HCEC 1CT (cell line): ENCODE measurements at regions not wholly inside any gene's neighbourhood (a gene's known extent, or its start where the extent isn't known, plus 50 kb on each side); places are given as distances from the start of the nearest gene placed in this dataset.
"Not testable (repeated sequence)": the region's sequence is repeated elsewhere in the genome, so short reads cannot be mapped to it uniquely, and the experiment has no call there.

Source experiments
- DNase-seq: peaks from one replicate; pipeline ENCODE4 v3.0.0-alpha.2; 2017

GRCh38 chr10:85045046-85045445 lies 716.7 kb downstream of the CCSER2 start:
- DNase-seq: no peak

- DNase-seq: no peak
Observed at GRCh38 chr10:85047170-85047834, 718.9 kb downstream of the CCSER2 start.

GRCh38 chr10:85047979-85048378 lies 719.6 kb downstream of the CCSER2 start:
- DNase-seq: no peak

GRCh38 chr10:85048644-85049043 lies 720.3 kb downstream of the CCSER2 start:
- no peak for DNase-seq

GRCh38 chr10:85060944-85061343 lies 732.6 kb downstream of the CCSER2 start:
- DNase-seq: no peak

GRCh38 chr10:85061401-85061800 lies 733.0 kb downstream of the CCSER2 start:
- DNase-seq: no peak

- DNase-seq: no peak
Observed at GRCh38 chr10:85067955-85068354, 739.6 kb downstream of the CCSER2 start.

GRCh38 chr10:85080934-85081333 lies 752.5 kb downstream of the CCSER2 start:
- no peak for DNase-seq

GRCh38 chr10:85098835-85099521 lies 770.6 kb downstream of the CCSER2 start:
- no peak for DNase-seq

GRCh38 chr10:85100495-85100894 lies 772.1 kb downstream of the CCSER2 start:
- DNase-seq: no peak

- DNase-seq: no peak
Observed at GRCh38 chr10:85105614-85106255, 777.3 kb downstream of the CCSER2 start.

- no peak for DNase-seq
Observed at GRCh38 chr10:85111271-85111670, 782.9 kb downstream of the CCSER2 start.

- no peak for DNase-seq
Observed at GRCh38 chr10:85124603-85125051, 796.2 kb downstream of the CCSER2 start.

- no peak for DNase-seq
Observed at GRCh38 chr10:85137253-85137652, 808.9 kb downstream of the CCSER2 start.

- DNase-seq: no peak
Observed at GRCh38 chr10:85138046-85138445, 809.7 kb downstream of the CCSER2 start.

GRCh38 chr10:85139124-85139523 lies 810.7 kb downstream of the CCSER2 start:
- no peak for DNase-seq

GRCh38 chr10:85141520-85141919 lies 813.1 kb downstream of the CCSER2 start:
- not testable (repeated sequence) for DNase-seq

- no peak for DNase-seq
Observed at GRCh38 chr10:85145966-85146365, 817.6 kb downstream of the CCSER2 start.

GRCh38 chr10:85147346-85148250 lies 819.2 kb downstream of the CCSER2 start:
- no peak for DNase-seq

- no peak for DNase-seq
Observed at GRCh38 chr10:85148693-85149640, 820.6 kb downstream of the CCSER2 start.

GRCh38 chr10:85149766-85150165 lies 821.4 kb downstream of the CCSER2 start:
- no peak for DNase-seq

GRCh38 chr10:85151506-85151905 lies 823.1 kb downstream of the CCSER2 start:
- no peak for DNase-seq
